Hepatocyte (in vitro differentiated cells): ENCODE measurements at regions not wholly inside any gene's neighbourhood (a gene's known extent, or its start where the extent isn't known, plus 50 kb on each side); places are given as distances from the start of the nearest gene placed in this dataset.

ENCODE experiments used
- DNase-seq: peaks from one replicate; pipeline ENCODE4 v3.0.0-alpha.2; 2016; ENCODE audit warnings: low spot score
- H2AFZ ChIP-seq: fragments of 200-600 bp; sonication (generic); 2 replicates; pipeline ENCODE4 v1.6.0; 2016; ENCODE audit warnings: antibody characterized with exemption, mild to moderate bottlenecking
- H3K27ac ChIP-seq: fragments of 200-600 bp; sonication (generic); 2 replicates; pipeline ENCODE4 v1.5.1; 2016; ENCODE audit warnings: mild to moderate bottlenecking
- H3K27me3 ChIP-seq: fragments of 200-600 bp; sonication (generic); 2 replicates; pipeline ENCODE4 v1.6.1; 2016
- H3K36me3 ChIP-seq: fragments of 200-600 bp; sonication (generic); replicated peaks from 2 replicates; pipeline ENCODE4 v1.5.1; 2016; ENCODE audit warnings: low read depth; ENCODE audit not compliant: insufficient read depth
- H3K4me1 ChIP-seq: fragments of 200-600 bp; sonication (generic); 2 replicates; pipeline ENCODE4 v1.5.1; 2016; ENCODE audit warnings: mild to moderate bottlenecking, moderate library complexity; ENCODE audit not compliant: insufficient read depth
- H3K4me2 ChIP-seq: fragments of 200-600 bp; sonication (generic); 2 replicates; pipeline ENCODE4 v1.6.0; 2016
- H3K4me3 ChIP-seq: fragments of 200-600 bp; sonication (generic); 2 replicates; pipeline ENCODE4 v1.5.1; 2016; ENCODE audit warnings: mild to moderate bottlenecking
- H3K79me2 ChIP-seq: fragments of 200-600 bp; sonication (generic); 2 replicates; pipeline ENCODE4 v1.6.0; 2017; ENCODE audit warnings: mild to moderate bottlenecking
- H3K9me2 ChIP-seq: fragments of 200-600 bp; sonication (generic); replicated peaks from 2 replicates; pipeline ENCODE4 v1.6.0; 2017; ENCODE audit warnings: mild to moderate bottlenecking; ENCODE audit not compliant: insufficient read depth
- H3K9me3 ChIP-seq: fragments of 200-600 bp; sonication (generic); 2 replicates; pipeline ENCODE4 v1.5.1; 2016; ENCODE audit warnings: low read depth, mild to moderate bottlenecking
- H4K20me1 ChIP-seq: fragments of 200-600 bp; sonication (generic); 2 replicates; pipeline ENCODE4 v1.6.0; 2016; ENCODE audit warnings: mild to moderate bottlenecking; ENCODE audit not compliant: insufficient read depth, poor library complexity, severe bottlenecking
- CTCF ChIP-seq: fragments of 200-600 bp; sonication (generic); IDR thresholded peaks from 2 replicates; pipeline ENCODE4 v1.5.1; 2016; ENCODE audit warnings: antibody characterized with exemption, mild to moderate bottlenecking; ENCODE audit not compliant: poor library complexity
- EZH2 ChIP-seq: fragments of 200-600 bp; sonication (generic); IDR thresholded peaks from 2 replicates; pipeline ENCODE4 v1.6.1; 2016; ENCODE audit warnings: antibody characterized with exemption, mild to moderate bottlenecking, borderline replicate concordance
- EZH2phosphoT487 ChIP-seq: fragments of 200-600 bp; sonication (generic); IDR thresholded peaks from one replicate; pipeline ENCODE4 v1.6.1; 2018; ENCODE audit warnings: antibody characterized with exemption, mild to moderate bottlenecking, low read depth, moderate library complexity; ENCODE audit not compliant: unreplicated experiment, severe bottlenecking
- WGBS: methylation state at CpG from one replicate; pipeline ENCODE4 v1.1.6; 2016; ENCODE audit warnings: low lambda C conversion rate; ENCODE audit errors: missing lambda C conversion rate; 5-methylcytosine and 5-hydroxymethylcytosine counted together

DNA sequence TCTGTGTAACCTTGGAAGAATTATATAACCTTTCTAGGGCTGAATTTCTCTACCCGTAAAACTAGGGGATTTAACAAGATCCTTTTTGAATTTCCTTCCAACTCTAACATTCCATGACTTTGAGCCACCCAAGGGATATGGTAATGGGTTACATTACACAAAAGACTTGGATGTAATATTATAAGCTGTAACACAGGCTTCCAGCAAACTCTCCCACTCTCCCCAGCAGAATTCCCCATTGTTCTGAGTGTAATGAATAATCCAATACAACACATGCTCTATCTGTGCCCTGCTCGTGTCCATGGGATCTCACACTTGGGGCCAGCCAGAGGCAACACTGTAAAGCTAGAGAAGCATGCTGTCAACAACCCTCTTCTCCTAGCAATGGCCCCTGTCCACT lies 790.6 kb upstream of the AUTS2 start:
- no peak for DNase-seq
- Histone ChIP-seq H3K27ac (no peak overlapping the region), H4K20me1 (no peaks in the 10 kb centered on the region), H3K36me3 (no peaks in the 10 kb centered on the region), H3K27me3 (peaks cover 5% of the 10 kb centered on the region), H3K9me3 (no peaks in the 10 kb centered on the region), H3K4me2 (no peak overlapping the region), H2AFZ (no peak overlapping the region), H3K4me3 (no peak overlapping the region), H3K79me2 (no peaks in the 10 kb centered on the region), H3K4me1 (no peaks in the 10 kb centered on the region), H3K9me2 (no peaks in the 10 kb centered on the region)
- TF ChIP-seq EZH2 (no peak), EZH2phosphoT487 (no peak), CTCF (no peak)
- 91% methylated on average over 2 of the region's 2 CpGs for WGBS

- Histone ChIP-seq H4K20me1 (no peaks in the 10 kb centered on the region), H3K4me3 (no peak overlapping the region), H3K27ac (no peak overlapping the region), H2AFZ (no peak overlapping the region), H3K27me3 (peaks cover 25% of the 10 kb centered on the region), H3K9me2 (no peaks in the 10 kb centered on the region), H3K79me2 (no peaks in the 10 kb centered on the region), H3K4me2 (no peak overlapping the region), H3K9me3 (no peaks in the 10 kb centered on the region), H3K36me3 (no peaks in the 10 kb centered on the region), H3K4me1 (no peaks in the 10 kb centered on the region)
- 54% methylated on average over 12 of the region's 12 CpGs for WGBS
- DNase-seq: peak; percentile 57
- peak; percentile 87 for TF ChIP-seq EZH2phosphoT487
- TF ChIP-seq EZH2: no peak
- TF ChIP-seq CTCF: no peak
These were observed 784.7 kb upstream of the AUTS2 start for GRCh38 chr7:68813551-68814080.

DNA sequence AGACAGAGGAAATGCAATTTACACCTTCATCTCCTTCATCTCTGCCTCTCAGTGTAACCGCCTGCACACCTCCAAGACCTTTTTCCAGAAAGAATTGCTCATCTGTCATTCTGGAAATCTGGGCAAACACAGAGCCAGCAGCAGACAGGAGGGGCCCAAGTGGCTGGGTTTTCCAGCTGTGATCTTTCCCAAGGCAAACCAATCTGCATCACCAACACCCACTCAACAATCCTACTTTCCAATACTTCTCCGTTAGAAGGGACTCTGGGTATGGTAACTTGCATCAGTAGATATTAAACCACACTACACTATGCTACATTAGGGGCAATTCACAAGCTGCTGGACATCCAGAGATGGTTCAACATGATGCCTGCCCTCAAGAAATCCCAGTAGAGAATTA lies 781.8 kb upstream of the AUTS2 start:
- Histone ChIP-seq H3K79me2 (no peaks in the 10 kb centered on the region), H3K27me3 (peaks cover 20% of the 10 kb centered on the region), H3K4me1 (no peaks in the 10 kb centered on the region), H3K27ac (no peak overlapping the region), H2AFZ (no peak overlapping the region), H4K20me1 (no peaks in the 10 kb centered on the region), H3K36me3 (no peaks in the 10 kb centered on the region), H3K4me2 (no peak overlapping the region), H3K9me2 (no peaks in the 10 kb centered on the region), H3K4me3 (no peak overlapping the region), H3K9me3 (no peaks in the 10 kb centered on the region)
- DNase-seq: no peak
- no peak for TF ChIP-seq EZH2phosphoT487
- no peak for TF ChIP-seq EZH2
- TF ChIP-seq CTCF: no peak
- 95% methylated on average over 2 of the region's 2 CpGs for WGBS

- TF ChIP-seq CTCF (no peak), EZH2 (no peak), EZH2phosphoT487 (no peak)
- WGBS: 98% methylated on average over 6 of the region's 6 CpGs
These were observed 778.0 kb upstream of the AUTS2 start for GRCh38 chr7:68820321-68820720.

More at GRCh38 chr7:68820321-68820720, 778.0 kb upstream of the AUTS2 start:
- no peak for DNase-seq
- no peaks in the 10 kb centered on the region for H3K36me3 ChIP-seq
- H2AFZ ChIP-seq: no peak overlapping the region
- H3K27ac ChIP-seq: no peak overlapping the region
- H3K4me2 ChIP-seq: no peak overlapping the region
- no peaks in the 10 kb centered on the region for H3K9me2 ChIP-seq
- H3K27me3 ChIP-seq: peaks cover 20% of the 10 kb centered on the region
- peaks cover 8% of the 10 kb centered on the region for H3K4me1 ChIP-seq
- no peak overlapping the region for H3K4me3 ChIP-seq
- no peaks in the 10 kb centered on the region for H3K9me3 ChIP-seq
- H3K79me2 ChIP-seq: no peaks in the 10 kb centered on the region
- no peaks in the 10 kb centered on the region for H4K20me1 ChIP-seq
